RWPE1 (cell line): ENCODE measurements at regions not wholly inside any gene's neighbourhood (a gene's known extent, or its start where the extent isn't known, plus 50 kb on each side); places are given as distances from the start of the nearest gene placed in this dataset.

Experiments used
- CTCF ChIA-PET: fragments of 350-600 bp; sonication (Branson Sonifier 250); formaldehyde crosslinking; extraction: SDS; loops from one replicate; lab custom pipeline; 2021; lab: Yijun Ruan, JAX
- POLR2A ChIA-PET: fragments of 400-600 bp; formaldehyde crosslinking; extraction: SDS; loops from one replicate; lab custom pipeline; 2020; ENCODE audit warnings: antibody characterized with exemption; ENCODE audit not compliant: low non-redundant PET; lab: Yijun Ruan, JAX
- DNase-seq: peaks from one replicate; pipeline ENCODE4 v3.0.0; 2012; ENCODE audit warnings: low spot score
- H3K27ac ChIP-seq: fragments of 450-650 bp; 2 replicates; pipeline ENCODE4 v1.5.1; 2017
- CTCF ChIP-seq: fragments of 450-650 bp; conservative IDR thresholded peaks from 2 replicates; pipeline ENCODE4 v1.5.1; 2017; ENCODE audit warnings: low read depth, mild to moderate bottlenecking

- TF ChIP-seq CTCF, result no peak
- no peak overlapping the region for H3K27ac ChIP-seq
- POLR2A ChIA-PET, result interaction anchor here (1.1 kb wide), 1 partner anchor 628 kb away, joined by 3 read pairs; no protein-coding TSS in a partner anchor
- CTCF ChIA-PET, result interaction anchor here (0.6 to 1.8 kb wide), 2 partner anchors 109 to 377 kb away, joined by 5 to 12 read pairs; no protein-coding TSS in a partner anchor
- no peak for DNase-seq
Observed at GRCh38 chr20:9981829-9982228, 53.0 kb upstream of the ANKEF1 start.

GRCh38 chr20:9978397-9979004, 56.3 kb upstream of the ANKEF1 start:
- ChIA-PET POLR2A (no interaction called here), CTCF (interaction anchor here (0.5 to 2.8 kb wide), 25 partner anchors 10 to 1567 kb away, joined by 3 to 38 read pairs (median 4); partner anchors contain the start of gene MKKS)
- peak; percentile 69 for DNase-seq
- peak; percentile 90 for TF ChIP-seq CTCF
- no peak overlapping the region for H3K27ac ChIP-seq

DNA sequence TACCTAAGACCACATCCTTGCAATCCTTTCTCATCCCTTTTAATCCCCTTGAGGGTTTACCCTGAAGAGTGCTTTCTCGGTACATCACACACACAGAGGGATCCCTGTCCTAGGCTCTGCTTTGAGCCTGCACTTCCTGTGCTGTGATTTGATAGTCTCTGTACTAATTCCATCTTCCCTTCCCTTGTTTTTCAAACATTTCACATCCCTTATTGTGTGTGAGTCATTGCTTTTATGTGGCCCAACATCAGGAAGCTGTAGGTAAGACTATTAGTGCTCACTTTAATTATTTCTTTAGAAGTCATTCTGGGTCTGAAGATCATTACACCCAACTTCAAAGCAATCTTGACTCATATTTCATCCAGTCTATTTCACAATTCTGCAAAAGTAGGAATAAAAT, 57.2 kb upstream of the ANKEF1 start:
- ChIA-PET POLR2A (no interaction called here), CTCF (interaction anchor here (0.5 to 2.8 kb wide), 17 partner anchors 9 to 580 kb away, joined by 3 to 38 read pairs (median 5); partner anchors contain the start of gene MKKS)
- no peak for DNase-seq
- no peak overlapping the region for H3K27ac ChIP-seq
- no peak for TF ChIP-seq CTCF

GRCh38 chr20:9974324-9974723, 60.5 kb upstream of the ANKEF1 start:
- DNase-seq, result no peak
- ChIA-PET CTCF (interaction anchor here (0.6 to 0.8 kb wide), 2 partner anchors 277 to 1538 kb away, joined by 4 read pairs; no protein-coding TSS in a partner anchor), POLR2A (no interaction called here)
- TF ChIP-seq CTCF, result no peak
- H3K27ac ChIP-seq, result no peak overlapping the region

DNA sequence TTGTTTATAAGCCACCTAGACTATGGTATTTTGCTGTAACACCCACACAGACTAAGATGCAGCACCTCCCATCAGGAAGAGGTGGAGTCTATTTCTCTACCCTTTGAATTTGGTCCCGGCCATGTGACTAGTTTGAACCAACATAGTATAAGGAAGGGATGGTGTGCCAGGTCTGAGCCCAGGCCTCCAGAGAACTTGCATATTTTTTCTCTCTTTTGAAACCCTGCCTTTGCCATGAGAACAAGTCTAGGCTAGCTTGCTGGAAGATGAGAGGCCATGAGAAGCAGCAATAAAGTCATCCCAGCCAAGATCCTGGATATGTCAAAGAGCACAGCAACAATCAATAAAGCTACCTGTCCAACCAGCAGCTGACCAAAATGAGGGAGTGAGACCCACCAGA, 63.0 kb upstream of the ANKEF1 start:
- H3K27ac ChIP-seq, result no peak overlapping the region
- TF ChIP-seq CTCF, result no peak
- ChIA-PET CTCF (interaction anchor here (0.7 to 1.4 kb wide), 5 partner anchors 15 to 356 kb away, joined by 3 to 5 read pairs (median 3); no protein-coding TSS in a partner anchor), POLR2A (no interaction called here)
- no peak for DNase-seq

DNA sequence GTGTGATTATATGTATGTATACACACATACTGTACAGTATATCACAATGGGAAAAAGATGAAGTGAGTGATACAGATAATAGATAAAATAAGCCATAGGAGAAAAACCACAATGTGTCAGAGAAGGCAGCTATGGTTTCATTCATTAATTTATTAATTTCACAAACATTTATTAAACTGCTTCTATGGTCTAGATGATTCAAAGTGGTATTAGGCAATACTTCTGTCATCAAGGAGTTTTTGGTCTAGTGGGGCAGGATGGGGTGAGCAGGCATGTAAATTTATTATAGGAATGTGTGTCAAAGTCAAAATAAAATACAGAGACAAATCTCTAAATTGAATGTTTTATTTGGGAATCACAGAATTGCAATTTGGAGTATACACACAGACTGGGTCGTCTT, 65.2 kb upstream of the ANKEF1 start:
- no peak for TF ChIP-seq CTCF
- no peak overlapping the region for H3K27ac ChIP-seq
- ChIA-PET POLR2A (no interaction called here), CTCF (no interaction called here)
- no peak for DNase-seq
